ENCODE measurements at regions not wholly inside any gene's neighbourhood (a gene's known extent, or its start where the extent isn't known, plus 50 kb on each side); places are given as distances from the start of the nearest gene placed in this dataset.

- no peak for TF ChIP-seq CTCF (IDR thresholded peaks at IDR 0.05)
- Mint-ChIP-seq H3K36me3 (no peaks in the 10 kb centered on the region), H3K4me1 (no peaks in the 10 kb centered on the region), H3K4me3 (no peak overlapping the region), H3K27ac (no peak overlapping the region), H3K27me3 (ENCODE audit: low read depth in 3 of 3) (peaks cover 2 to 20% (median 19%) of the 10 kb centered on the region in 3 donors), H3K9me3 (peaks cover 0 to 3% (median 0%) of the 10 kb centered on the region in 7 donors)
- Histone ChIP-seq H2AFZ (ENCODE audit: insufficient read depth, low read depth, low read length, poor library complexity, severe bottlenecking) (no peak overlapping the region), H3K4me3 (replicated peaks in 1 of 3; ENCODE audit: low read depth in 2 of 3, low read length in 3 of 3) (no peak overlapping the region), H3K27ac (ENCODE audit: low read depth in 1 of 2, low read length in 2 of 2) (no peak overlapping the region), H3K79me2 (ENCODE audit: insufficient read depth, low read length) (no peaks in the 10 kb centered on the region), H3K36me3 (replicated peaks in 1 of 2; ENCODE audit: control insufficient read depth in 1 of 2, insufficient read depth in 2 of 2, low read length in 2 of 2) (no peaks in the 10 kb centered on the region), H3K9me3 (replicated peaks in 1 of 2; ENCODE audit: control insufficient read depth in 1 of 2, insufficient read depth in 1 of 2, low read length in 2 of 2) (no peaks in the 10 kb centered on the region), H3K4me1 (ENCODE audit: control insufficient read depth in 1 of 2, insufficient read depth in 2 of 2, low read length in 2 of 2) (no peaks in the 10 kb centered on the region), H3K27me3 (ENCODE audit: control insufficient read depth in 2 of 2, insufficient read depth in 2 of 2, low read length in 2 of 2) (peaks cover 0 to 2% of the 10 kb centered on the region in 2 donors), H3K9ac (ENCODE audit: insufficient read depth, low read length, poor library complexity, severe bottlenecking) (no peak overlapping the region), H4K20me1 (ENCODE audit: insufficient read depth, low read length) (no peaks in the 10 kb centered on the region), H3K4me2 (replicated peaks; ENCODE audit: extremely low read depth, low read length, poor library complexity, severe bottlenecking) (no peak overlapping the region)
- no peak for DNase-seq
- intact Hi-C loops (cut with micrococcal nuclease): no loop called here
- 83% methylated on average over 2 of the region's 5 CpGs for WGBS (ENCODE audit: insufficient coverage)
Observed at GRCh38 chr9:90379771-90380170, 262.9 kb downstream of the DIRAS2 start.

- WGBS (ENCODE audit: insufficient coverage): 100% methylated on average over 2 of the region's 6 CpGs
- no peak overlapping the region for H3K27ac ChIP-seq (ENCODE audit: low read depth in 1 of 2, low read length in 2 of 2)
- peaks cover 2 to 16% (median 13%) of the 10 kb centered on the region in 3 donors for H3K27me3 Mint-ChIP-seq (ENCODE audit: low read depth in 3 of 3)
Observed at GRCh38 chr9:90385146-90385545, 257.5 kb downstream of the DIRAS2 start.

More at GRCh38 chr9:90385146-90385545, 257.5 kb downstream of the DIRAS2 start:
- H2AFZ ChIP-seq (ENCODE audit: insufficient read depth, low read depth, low read length, poor library complexity, severe bottlenecking): no peak overlapping the region
- H3K79me2 ChIP-seq (ENCODE audit: insufficient read depth, low read length): no peaks in the 10 kb centered on the region
- no peaks in the 10 kb centered on the region for H3K4me1 Mint-ChIP-seq
- H3K27me3 ChIP-seq (ENCODE audit: control insufficient read depth in 2 of 2, insufficient read depth in 2 of 2, low read length in 2 of 2): no peaks in the 10 kb centered on the region
- no peaks in the 10 kb centered on the region for H3K4me1 ChIP-seq (ENCODE audit: control insufficient read depth in 1 of 2, insufficient read depth in 2 of 2, low read length in 2 of 2)
- no peak overlapping the region for H3K4me3 Mint-ChIP-seq
- no peaks in the 10 kb centered on the region for H4K20me1 ChIP-seq (ENCODE audit: insufficient read depth, low read length)
- no peak overlapping the region for H3K9ac ChIP-seq (ENCODE audit: insufficient read depth, low read length, poor library complexity, severe bottlenecking)
- no peak for DNase-seq
- H3K4me2 ChIP-seq (replicated peaks; ENCODE audit: extremely low read depth, low read length, poor library complexity, severe bottlenecking): no peak overlapping the region
- H3K27ac Mint-ChIP-seq: no peak overlapping the region
- TF ChIP-seq CTCF (IDR thresholded peaks at IDR 0.05): no peak
- no peaks in the 10 kb centered on the region for H3K36me3 Mint-ChIP-seq
- H3K9me3 ChIP-seq (replicated peaks in 1 of 2; ENCODE audit: control insufficient read depth in 1 of 2, insufficient read depth in 1 of 2, low read length in 2 of 2): no peaks in the 10 kb centered on the region
- H3K9me3 Mint-ChIP-seq: peaks cover 0 to 3% (median 0%) of the 10 kb centered on the region in 7 donors
- intact Hi-C loops (cut with micrococcal nuclease): no loop called here
- no peak overlapping the region for H3K4me3 ChIP-seq (replicated peaks in 1 of 3; ENCODE audit: low read depth in 2 of 3, low read length in 3 of 3)
- H3K36me3 ChIP-seq (replicated peaks in 1 of 2; ENCODE audit: control insufficient read depth in 1 of 2, insufficient read depth in 2 of 2, low read length in 2 of 2): no peaks in the 10 kb centered on the region
